Hepatocyte (in vitro differentiated cells): ENCODE measurements at regions not wholly inside any gene's neighbourhood (a gene's known extent, or its start where the extent isn't known, plus 50 kb on each side); places are given as distances from the start of the nearest gene placed in this dataset.
A peak's percentile ranks its signal among the peaks of the same experiment; 100 is the strongest.

Source experiments
- DNase-seq: peaks from one replicate; pipeline ENCODE4 v3.0.0-alpha.2; 2016; ENCODE audit warnings: low spot score
- H2AFZ ChIP-seq: fragments of 200-600 bp; sonication (generic); 2 replicates; pipeline ENCODE4 v1.6.0; 2016; ENCODE audit warnings: antibody characterized with exemption, mild to moderate bottlenecking
- H3K27ac ChIP-seq: fragments of 200-600 bp; sonication (generic); 2 replicates; pipeline ENCODE4 v1.5.1; 2016; ENCODE audit warnings: mild to moderate bottlenecking
- H3K27me3 ChIP-seq: fragments of 200-600 bp; sonication (generic); 2 replicates; pipeline ENCODE4 v1.6.1; 2016
- H3K36me3 ChIP-seq: fragments of 200-600 bp; sonication (generic); replicated peaks from 2 replicates; pipeline ENCODE4 v1.5.1; 2016; ENCODE audit warnings: low read depth; ENCODE audit not compliant: insufficient read depth
- H3K4me1 ChIP-seq: fragments of 200-600 bp; sonication (generic); 2 replicates; pipeline ENCODE4 v1.5.1; 2016; ENCODE audit warnings: mild to moderate bottlenecking, moderate library complexity; ENCODE audit not compliant: insufficient read depth
- H3K4me2 ChIP-seq: fragments of 200-600 bp; sonication (generic); 2 replicates; pipeline ENCODE4 v1.6.0; 2016
- H3K4me3 ChIP-seq: fragments of 200-600 bp; sonication (generic); 2 replicates; pipeline ENCODE4 v1.5.1; 2016; ENCODE audit warnings: mild to moderate bottlenecking
- H3K79me2 ChIP-seq: fragments of 200-600 bp; sonication (generic); 2 replicates; pipeline ENCODE4 v1.6.0; 2017; ENCODE audit warnings: mild to moderate bottlenecking
- H3K9me2 ChIP-seq: fragments of 200-600 bp; sonication (generic); replicated peaks from 2 replicates; pipeline ENCODE4 v1.6.0; 2017; ENCODE audit warnings: mild to moderate bottlenecking; ENCODE audit not compliant: insufficient read depth
- H3K9me3 ChIP-seq: fragments of 200-600 bp; sonication (generic); 2 replicates; pipeline ENCODE4 v1.5.1; 2016; ENCODE audit warnings: low read depth, mild to moderate bottlenecking
- H4K20me1 ChIP-seq: fragments of 200-600 bp; sonication (generic); 2 replicates; pipeline ENCODE4 v1.6.0; 2016; ENCODE audit warnings: mild to moderate bottlenecking; ENCODE audit not compliant: insufficient read depth, poor library complexity, severe bottlenecking
- EZH2 ChIP-seq: fragments of 200-600 bp; sonication (generic); IDR thresholded peaks from 2 replicates; pipeline ENCODE4 v1.6.1; 2016; ENCODE audit warnings: antibody characterized with exemption, mild to moderate bottlenecking, borderline replicate concordance
- EZH2phosphoT487 ChIP-seq: fragments of 200-600 bp; sonication (generic); IDR thresholded peaks from one replicate; pipeline ENCODE4 v1.6.1; 2018; ENCODE audit warnings: antibody characterized with exemption, mild to moderate bottlenecking, low read depth, moderate library complexity; ENCODE audit not compliant: unreplicated experiment, severe bottlenecking
- WGBS: methylation state at CpG from one replicate; pipeline ENCODE4 v1.1.6; 2016; ENCODE audit warnings: low lambda C conversion rate; ENCODE audit errors: missing lambda C conversion rate; 5-methylcytosine and 5-hydroxymethylcytosine counted together
- TF ChIP-seq, protein P1 (sequence below): fragments of 200-600 bp; sonication (generic); IDR thresholded peaks from 2 replicates; pipeline ENCODE4 v1.5.1; 2016; ENCODE audit warnings: antibody characterized with exemption, mild to moderate bottlenecking; ENCODE audit not compliant: poor library complexity

DNA sequence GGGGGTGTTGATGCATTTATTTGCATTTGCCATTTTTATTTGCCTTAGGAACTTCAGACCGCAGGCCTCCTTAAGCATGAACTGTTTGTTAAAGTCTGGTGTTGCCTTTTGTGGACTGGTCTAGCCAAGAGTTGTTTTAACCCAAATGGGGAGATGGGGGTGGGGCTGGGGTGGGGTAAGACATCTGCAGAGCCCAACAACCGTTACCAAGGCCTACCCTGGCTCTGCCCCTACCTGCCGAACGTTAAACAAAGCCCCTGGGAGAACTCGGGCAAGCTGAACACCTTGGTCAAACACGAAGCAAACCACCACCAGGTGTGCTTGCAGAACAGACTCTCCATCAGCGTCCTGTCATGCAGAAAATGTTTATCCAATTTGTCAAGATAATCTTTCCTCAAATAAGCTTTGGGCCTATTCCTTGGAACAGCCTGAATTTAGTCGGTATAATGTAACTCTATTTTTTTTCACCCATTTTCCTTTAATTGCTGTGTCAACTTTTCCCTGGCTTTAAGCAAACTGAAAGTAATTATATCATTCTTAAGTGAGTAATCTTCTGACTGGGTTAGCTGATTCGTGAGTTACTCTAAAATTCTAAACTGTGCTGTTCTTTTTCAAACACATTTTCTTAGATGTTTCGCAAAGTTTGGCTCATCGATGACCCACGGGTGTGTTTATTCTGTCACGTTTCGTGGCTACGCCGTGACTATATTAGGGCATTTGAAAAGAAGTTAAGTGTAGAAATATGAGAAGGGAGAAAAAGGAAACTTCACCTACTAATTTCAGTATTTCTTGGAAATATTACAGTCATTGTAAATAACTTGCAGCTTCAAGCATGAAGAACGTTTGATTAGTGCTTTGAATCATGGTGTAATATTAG, 127.6 kb downstream of the SOX2 start:
- H3K9me2 ChIP-seq = no peaks in the 10 kb centered on the region
- no peaks in the 10 kb centered on the region for H3K4me1 ChIP-seq
- no peak overlapping the region for H3K4me3 ChIP-seq
- H3K9me3 ChIP-seq = no peaks in the 10 kb centered on the region
- no peak for DNase-seq
- H3K27me3 ChIP-seq = no peaks in the 10 kb centered on the region
- 50% methylated on average over 17 of the region's 17 CpGs for WGBS
- H3K36me3 ChIP-seq = no peaks in the 10 kb centered on the region
- H3K79me2 ChIP-seq = no peaks in the 10 kb centered on the region
- peak overlapping the region; percentile 36 for H2AFZ ChIP-seq
- no peaks in the 10 kb centered on the region for H4K20me1 ChIP-seq
- TF ChIP-seq EZH2 (no peak), EZH2phosphoT487 (no peak)
- TF ChIP-seq, protein P1, sequence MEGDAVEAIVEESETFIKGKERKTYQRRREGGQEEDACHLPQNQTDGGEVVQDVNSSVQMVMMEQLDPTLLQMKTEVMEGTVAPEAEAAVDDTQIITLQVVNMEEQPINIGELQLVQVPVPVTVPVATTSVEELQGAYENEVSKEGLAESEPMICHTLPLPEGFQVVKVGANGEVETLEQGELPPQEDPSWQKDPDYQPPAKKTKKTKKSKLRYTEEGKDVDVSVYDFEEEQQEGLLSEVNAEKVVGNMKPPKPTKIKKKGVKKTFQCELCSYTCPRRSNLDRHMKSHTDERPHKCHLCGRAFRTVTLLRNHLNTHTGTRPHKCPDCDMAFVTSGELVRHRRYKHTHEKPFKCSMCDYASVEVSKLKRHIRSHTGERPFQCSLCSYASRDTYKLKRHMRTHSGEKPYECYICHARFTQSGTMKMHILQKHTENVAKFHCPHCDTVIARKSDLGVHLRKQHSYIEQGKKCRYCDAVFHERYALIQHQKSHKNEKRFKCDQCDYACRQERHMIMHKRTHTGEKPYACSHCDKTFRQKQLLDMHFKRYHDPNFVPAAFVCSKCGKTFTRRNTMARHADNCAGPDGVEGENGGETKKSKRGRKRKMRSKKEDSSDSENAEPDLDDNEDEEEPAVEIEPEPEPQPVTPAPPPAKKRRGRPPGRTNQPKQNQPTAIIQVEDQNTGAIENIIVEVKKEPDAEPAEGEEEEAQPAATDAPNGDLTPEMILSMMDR = no peak
- H3K4me2 ChIP-seq = peak overlapping the region; percentile 62
- peak overlapping the region; percentile 17 for H3K27ac ChIP-seq

- 86% methylated on average over 3 of the region's 3 CpGs for WGBS
- Histone ChIP-seq H3K36me3 (no peaks in the 10 kb centered on the region), H3K4me1 (no peaks in the 10 kb centered on the region), H3K4me3 (no peak overlapping the region), H3K27me3 (no peaks in the 10 kb centered on the region), H3K79me2 (no peaks in the 10 kb centered on the region), H4K20me1 (no peaks in the 10 kb centered on the region), H2AFZ (peak overlapping the region; percentile 34), H3K9me3 (no peaks in the 10 kb centered on the region), H3K9me2 (no peaks in the 10 kb centered on the region), H3K4me2 (peak overlapping the region; percentile 62), H3K27ac (peak overlapping the region; percentile 17)
- TF ChIP-seq, protein P1 = no peak
- no peak for TF ChIP-seq EZH2phosphoT487
- no peak for TF ChIP-seq EZH2
- DNase-seq = no peak
Observed at GRCh38 chr3:181839916-181840297, 128.2 kb downstream of the SOX2 start.

GRCh38 chr3:181844211-181844610, 132.5 kb downstream of the SOX2 start:
- no peaks in the 10 kb centered on the region for H3K4me1 ChIP-seq
- H3K79me2 ChIP-seq = no peaks in the 10 kb centered on the region
- no peaks in the 10 kb centered on the region for H3K9me2 ChIP-seq
- no peaks in the 10 kb centered on the region for H3K9me3 ChIP-seq
- 69% methylated on average over 3 of the region's 3 CpGs for WGBS
- no peak for TF ChIP-seq EZH2
- TF ChIP-seq, protein P1 = no peak
- TF ChIP-seq EZH2phosphoT487 = no peak
- no peaks in the 10 kb centered on the region for H3K27me3 ChIP-seq
- H4K20me1 ChIP-seq = no peaks in the 10 kb centered on the region
- no peak overlapping the region for H2AFZ ChIP-seq
- no peak overlapping the region for H3K27ac ChIP-seq
- H3K4me2 ChIP-seq = no peak overlapping the region
- no peaks in the 10 kb centered on the region for H3K36me3 ChIP-seq
- no peak for DNase-seq
- no peak overlapping the region for H3K4me3 ChIP-seq
